Thyroid gland (tissue), 4 donors: ENCODE measurements at regions not wholly inside any gene's neighbourhood (a gene's known extent, or its start where the extent isn't known, plus 50 kb on each side); places are given as distances from the start of the nearest gene placed in this dataset.
"Not testable (repeated sequence)": the region's sequence is repeated elsewhere in the genome, so short reads cannot be mapped to it uniquely, and the experiment has no call there.

Source experiments
- DNase-seq, 2 donors: peaks; one replicate each; pipeline ENCODE4 v3.0.0-alpha.2; 2019
- H3K27ac ChIP-seq, 3 donors: fragments of 200-600 bp; sonication (generic); 1 replicate in 2 of 3; 2 replicates in 1 of 3; pipeline ENCODE4 v1.5.1; 2016 to 2019; ENCODE audit warnings: mild to moderate bottlenecking in 1 of 3, moderate library complexity in 1 of 3
- H3K27me3 ChIP-seq: fragments of 200-600 bp; sonication (generic); one replicate; pipeline ENCODE4 v1.5.1; 2019
- H3K36me3 ChIP-seq, 2 donors: fragments of 200-600 bp; sonication (generic); one replicate each; pipeline ENCODE4 v1.5.1; 2016 to 2019
- H3K4me1 ChIP-seq, 2 donors: fragments of 200-600 bp; sonication (generic); one replicate each; pipeline ENCODE4 v1.5.1; 2017 to 2019
- H3K4me3 ChIP-seq, 3 donors: fragments of 200-600 bp; sonication (generic); replicated peaks in 1 of 3; 1 replicate in 2 of 3; 2 replicates in 1 of 3; pipeline ENCODE4 v1.5.1; 2016; ENCODE audit warnings: mild to moderate bottlenecking in 1 of 3
- H3K9me3 ChIP-seq: fragments of 200-600 bp; sonication (generic); one replicate; pipeline ENCODE4 v1.5.1; 2017
- POLR2A ChIP-seq, 2 donors: fragments of 450-650 bp; IDR thresholded peaks; one replicate each; pipeline ENCODE4 v1.6.1; 2017; ENCODE audit warnings: antibody characterized with exemption in 2 of 2, mild to moderate bottlenecking in 2 of 2, moderate library complexity in 1 of 2
- WGBS, 2 donors: methylation state at CpG; one replicate each; pipeline ENCODE4 v1.1.5; 2017; 5-methylcytosine and 5-hydroxymethylcytosine counted together
- intact Hi-C: fragments of 100-400 bp; cut with DNase I; formaldehyde crosslinking; loops from one replicate; pipeline ENCODE4 v1.15.1; 2023
- TF ChIP-seq, protein P1 (sequence below), 6 experiments: fragments of 200-600 bp in 3 of 6; fragments of 450-650 bp in 3 of 6; sonication (generic) in 3 of 6; IDR thresholded peaks; one replicate each; pipeline ENCODE4 v1.5.1; 2016 to 2019; ENCODE audit warnings: antibody characterized with exemption in 6 of 6, mild to moderate bottlenecking in 2 of 6, inconsistent platforms in 1 of 6, moderate library complexity in 1 of 6

- Histone ChIP-seq H3K27me3 (no peaks in the 10 kb centered on the region), H3K4me1 (no peaks in the 10 kb centered on the region), H3K4me3 (no peak overlapping the region), H3K27ac (no peak overlapping the region), H3K9me3 (no peaks in the 10 kb centered on the region), H3K36me3 (no peaks in the 10 kb centered on the region)
- DNase-seq, result no peak
- 69 to 81% methylated on average over 2 of the region's 2 CpGs for WGBS, 2 donors
- intact Hi-C loops, result no loop called here
- TF ChIP-seq POLR2A (IDR thresholded peaks at IDR 0.05), result no peak
- TF ChIP-seq, protein P1, sequence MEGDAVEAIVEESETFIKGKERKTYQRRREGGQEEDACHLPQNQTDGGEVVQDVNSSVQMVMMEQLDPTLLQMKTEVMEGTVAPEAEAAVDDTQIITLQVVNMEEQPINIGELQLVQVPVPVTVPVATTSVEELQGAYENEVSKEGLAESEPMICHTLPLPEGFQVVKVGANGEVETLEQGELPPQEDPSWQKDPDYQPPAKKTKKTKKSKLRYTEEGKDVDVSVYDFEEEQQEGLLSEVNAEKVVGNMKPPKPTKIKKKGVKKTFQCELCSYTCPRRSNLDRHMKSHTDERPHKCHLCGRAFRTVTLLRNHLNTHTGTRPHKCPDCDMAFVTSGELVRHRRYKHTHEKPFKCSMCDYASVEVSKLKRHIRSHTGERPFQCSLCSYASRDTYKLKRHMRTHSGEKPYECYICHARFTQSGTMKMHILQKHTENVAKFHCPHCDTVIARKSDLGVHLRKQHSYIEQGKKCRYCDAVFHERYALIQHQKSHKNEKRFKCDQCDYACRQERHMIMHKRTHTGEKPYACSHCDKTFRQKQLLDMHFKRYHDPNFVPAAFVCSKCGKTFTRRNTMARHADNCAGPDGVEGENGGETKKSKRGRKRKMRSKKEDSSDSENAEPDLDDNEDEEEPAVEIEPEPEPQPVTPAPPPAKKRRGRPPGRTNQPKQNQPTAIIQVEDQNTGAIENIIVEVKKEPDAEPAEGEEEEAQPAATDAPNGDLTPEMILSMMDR (IDR thresholded peaks at IDR 0.05), result no peak
These were observed 205.4 kb upstream of the ADO start for GRCh38 chr10:62599161-62599560.

- H3K9me3 ChIP-seq, intact Hi-C loops, H3K27ac ChIP-seq, H3K27me3 ChIP-seq, H3K36me3 ChIP-seq, H3K4me1 ChIP-seq, DNase-seq, H3K4me3 ChIP-seq: not testable (repeated sequence)
- 93 to 98% methylated on average over 4 of the region's 4 CpGs for WGBS, 2 donors
These were observed 198.0 kb upstream of the ADO start for GRCh38 chr10:62606551-62606950.

DNA sequence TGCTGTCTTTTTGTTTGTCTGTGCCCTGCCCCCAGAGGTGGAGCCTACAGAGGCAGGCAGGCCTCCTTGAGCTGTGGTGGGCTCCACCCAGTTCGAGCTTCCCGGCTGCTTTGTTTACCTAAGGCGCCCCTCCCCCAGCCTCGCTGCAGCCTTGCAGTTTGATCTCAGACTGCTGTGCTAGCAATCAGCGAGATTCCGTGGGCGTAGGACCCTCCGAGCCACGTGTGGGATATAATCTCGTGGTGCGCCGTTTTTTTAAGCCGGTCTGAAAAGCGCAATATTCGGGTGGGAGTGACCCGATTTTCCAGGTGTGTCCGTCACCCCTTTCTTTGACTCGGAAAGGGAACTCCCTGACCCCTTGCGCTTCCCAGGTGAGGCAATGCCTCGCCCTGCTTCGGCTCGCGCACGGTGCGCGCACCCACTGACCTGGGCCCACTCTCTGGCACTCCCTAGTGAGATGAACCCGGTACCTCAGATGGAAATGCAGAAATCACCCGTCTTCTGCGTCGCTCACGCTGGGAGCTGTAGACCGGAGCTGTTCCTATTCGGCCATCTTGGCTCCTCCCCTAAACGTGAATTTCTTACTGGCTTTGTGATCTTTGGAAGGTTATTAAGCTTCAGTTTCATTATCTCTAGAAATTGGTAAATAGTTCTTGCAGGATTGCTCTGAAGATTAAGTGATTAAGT, 196.2 kb upstream of the ADO start:
- H3K4me1 ChIP-seq, intact Hi-C loops, H3K27ac ChIP-seq, H3K27me3 ChIP-seq, H3K36me3 ChIP-seq, DNase-seq, H3K9me3 ChIP-seq, H3K4me3 ChIP-seq: not testable (repeated sequence)
- 74 to 81% methylated on average over 29 to 34 of the region's 34 CpGs for whole genome bisulfite sequencing, 2 donors

DNA sequence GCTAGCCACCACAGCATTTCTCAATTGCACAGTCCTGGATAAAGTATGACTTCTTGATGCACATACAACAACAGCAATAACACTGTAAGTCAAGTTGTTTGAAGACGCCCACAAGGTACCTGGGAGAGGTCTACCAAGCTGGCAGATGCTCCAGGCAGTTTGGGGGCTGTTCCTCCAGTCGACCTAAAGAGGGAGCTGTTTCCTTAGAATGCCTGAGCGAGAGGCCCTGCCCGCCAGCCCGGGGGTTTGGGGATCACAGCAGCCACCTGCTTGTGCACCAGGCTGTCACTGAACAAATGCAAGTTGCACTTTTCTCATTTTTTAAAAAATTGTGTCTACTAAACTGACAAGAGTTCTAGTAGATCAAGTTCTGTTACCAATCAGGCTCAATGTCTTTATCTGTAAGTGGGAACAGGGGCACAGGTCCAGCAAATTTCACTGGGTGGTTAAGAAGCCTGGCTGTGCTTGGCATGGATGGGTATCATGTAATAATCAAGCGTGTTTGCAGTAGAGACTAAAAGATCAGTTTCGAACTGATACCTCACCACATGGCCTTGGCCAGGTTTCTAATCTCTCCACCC, 193.8 kb upstream of the ADO start:
- DNase-seq, result peak; percentile 69 to 73
- intact Hi-C loops, result loop anchor here (10.0 kb wide), 3 partner anchors 204 to 544 kb away; partner anchors contain the start of gene EGR2
- 25 to 29% methylated on average over 7 of the region's 7 CpGs for WGBS, 2 donors

GRCh38 chr10:62613424-62613823, 191.1 kb upstream of the ADO start:
- H3K4me3 ChIP-seq, result no peak overlapping the region
- H3K9me3 ChIP-seq, result no peaks in the 10 kb centered on the region
- H3K4me1 ChIP-seq, result no peaks in the 10 kb centered on the region
- no peaks in the 10 kb centered on the region for H3K27me3 ChIP-seq
- intact Hi-C loops, result loop anchor here (10.0 kb wide), 3 partner anchors 201 to 541 kb away; partner anchors contain the start of gene EGR2
- no peak for TF ChIP-seq POLR2A (IDR thresholded peaks at IDR 0.05)
- TF ChIP-seq, protein P1 (IDR thresholded peaks at IDR 0.05), result no peak
- 75 to 82% methylated on average over 6 of the region's 6 CpGs for WGBS, 2 donors
- H3K36me3 ChIP-seq, result no peaks in the 10 kb centered on the region
- H3K27ac ChIP-seq, result no peak overlapping the region
- no peak for DNase-seq

More for the DNA sequence above, 193.8 kb upstream of the ADO start:
- no peaks in the 10 kb centered on the region for H3K36me3 ChIP-seq
- H3K27ac ChIP-seq, result no peak overlapping the region
- no peak overlapping the region for H3K4me3 ChIP-seq
- H3K4me1 ChIP-seq, result no peaks in the 10 kb centered on the region
- no peak for TF ChIP-seq POLR2A (IDR thresholded peaks at IDR 0.05)
- TF ChIP-seq, protein P1 (IDR thresholded peaks at IDR 0.05), result peak; percentile 46 to 88 (median 78)
- no peaks in the 10 kb centered on the region for H3K27me3 ChIP-seq
- H3K9me3 ChIP-seq, result no peaks in the 10 kb centered on the region

- WGBS, 2 donors, result 96 to 97% methylated on average over 1 of the region's 1 CpG
- Histone ChIP-seq H3K9me3 (no peaks in the 10 kb centered on the region), H3K27me3 (no peaks in the 10 kb centered on the region), H3K27ac (no peak overlapping the region), H3K4me1 (no peaks in the 10 kb centered on the region), H3K36me3 (no peaks in the 10 kb centered on the region), H3K4me3 (no peak overlapping the region)
- DNase-seq, result no peak
- TF ChIP-seq, protein P1 (IDR thresholded peaks at IDR 0.05), result no peak
- no peak for TF ChIP-seq POLR2A (IDR thresholded peaks at IDR 0.05)
- intact Hi-C loops, result loop anchor here (10.0 kb wide), 3 partner anchors 201 to 541 kb away; partner anchors contain the start of gene EGR2
These were observed 190.7 kb upstream of the ADO start for GRCh38 chr10:62613859-62614258.
